OCI-LY1 (cell line): ENCODE measurements at regions not wholly inside any gene's neighbourhood (a gene's known extent, or its start where the extent isn't known, plus 50 kb on each side); places are given as distances from the start of the nearest gene placed in this dataset.

Source experiments
- H2AFZ ChIP-seq: fragments of 200-600 bp; sonication (generic), shearing (Covaris generic); 2 replicates; pipeline ENCODE4 v1.6.0; 2014; ENCODE audit warnings: antibody characterized with exemption, mild to moderate bottlenecking, low read length
- H3F3A ChIP-seq: fragments of 200-600 bp; sonication (generic), shearing (Covaris generic); 2 replicates; pipeline ENCODE4 v1.6.0; 2014; ENCODE audit warnings: mild to moderate bottlenecking, antibody characterized with exemption, low read length, moderate library complexity; ENCODE audit not compliant: insufficient read depth
- H3K27ac ChIP-seq: fragments of 200-600 bp; sonication (generic); 2 replicates; pipeline ENCODE4 v1.5.1; 2014; ENCODE audit warnings: low read length, mixed run types, mild to moderate bottlenecking, low read depth; ENCODE audit not compliant: poor library complexity, severe bottlenecking
- H3K27me3 ChIP-seq: fragments of 200-600 bp; sonication (generic); 2 replicates; pipeline ENCODE4 v1.6.0; 2014; ENCODE audit warnings: antibody characterized with exemption, mild to moderate bottlenecking, low read length, moderate library complexity; ENCODE audit not compliant: insufficient read depth
- H3K36me3 ChIP-seq: fragments of 200-600 bp; sonication (generic); 2 replicates; pipeline ENCODE4 v1.6.1; 2014; ENCODE audit warnings: mild to moderate bottlenecking, antibody characterized with exemption, low read length, moderate library complexity, mixed read lengths; ENCODE audit not compliant: insufficient read depth
- H3K4me1 ChIP-seq: fragments of 200-600 bp; sonication (generic); 2 replicates; pipeline ENCODE4 v1.5.1; 2014; ENCODE audit warnings: mild to moderate bottlenecking, low read length, moderate library complexity; ENCODE audit not compliant: insufficient read depth, severe bottlenecking
- H3K4me2 ChIP-seq: fragments of 200-600 bp; sonication (generic), shearing (Covaris generic); 2 replicates; pipeline ENCODE4 v1.6.1; 2014; ENCODE audit warnings: low read length
- H3K4me3 ChIP-seq: fragments of 200-600 bp; sonication (generic); 2 replicates; pipeline ENCODE4 v1.5.1; 2014; ENCODE audit warnings: low read length, low read depth, mild to moderate bottlenecking, mixed read lengths; ENCODE audit not compliant: poor library complexity, severe bottlenecking
- H3K79me2 ChIP-seq: fragments of 200-600 bp; shearing (Covaris generic); 2 replicates; pipeline ENCODE4 v1.6.1; 2016; ENCODE audit warnings: mixed run types, low read length, mixed read lengths; ENCODE audit not compliant: insufficient read depth
- H3K9ac ChIP-seq: fragments of 200-600 bp; sonication (generic), shearing (Covaris generic); 2 replicates; pipeline ENCODE4 v1.6.1; 2014; ENCODE audit warnings: mild to moderate bottlenecking, low read length, mixed read lengths
- H3K9me2 ChIP-seq: fragments of 200-600 bp; sonication (generic), shearing (Covaris generic); 2 replicates; pipeline ENCODE4 v1.6.1; 2014; ENCODE audit warnings: low read depth, mild to moderate bottlenecking, low read length, mixed read lengths
- H3K9me3 ChIP-seq: fragments of 200-600 bp; shearing (Covaris generic); 2 replicates; pipeline ENCODE4 v1.6.1; 2014; ENCODE audit warnings: low read length, mixed read lengths
- H4K20me1 ChIP-seq: fragments of 200-600 bp; sonication (generic), shearing (Covaris generic); 2 replicates; pipeline ENCODE4 v1.6.0; 2016; ENCODE audit warnings: mild to moderate bottlenecking, low read length; ENCODE audit not compliant: insufficient read depth
- CTCF ChIP-seq: fragments of 200-600 bp; sonication (generic), shearing (Covaris generic); IDR thresholded peaks from 2 replicates; pipeline ENCODE4 v1.5.1; 2017; ENCODE audit warnings: mild to moderate bottlenecking, antibody characterized with exemption, low read length, moderate library complexity, mixed read lengths
- EZH2 ChIP-seq: fragments of 200-600 bp; sonication (generic), shearing (Covaris generic); IDR thresholded peaks from 2 replicates; pipeline ENCODE4 v1.8.0; 2017; ENCODE audit warnings: borderline replicate concordance, mixed run types, mild to moderate bottlenecking, antibody characterized with exemption, low read length, moderate library complexity, mixed read lengths

- Histone ChIP-seq H2AFZ (no peak overlapping the region), H3K79me2 (no peaks in the 10 kb centered on the region), H3K27ac (no peak overlapping the region), H4K20me1 (no peaks in the 10 kb centered on the region), H3K27me3 (no peaks in the 10 kb centered on the region), H3K36me3 (no peaks in the 10 kb centered on the region; the same call in 1 of the 2 replicates), H3K4me2 (no peak overlapping the region), H3K4me3 (no peak overlapping the region), H3F3A (0 out of 2 replicates have a peak, but pooled peaks cover 3% of the 10 kb centered on the region), H3K9me3 (peaks cover 16% of the 10 kb centered on the region), H3K9ac (no peak overlapping the region), H3K4me1 (no peaks in the 10 kb centered on the region), H3K9me2 (no peaks in the 10 kb centered on the region)
- TF ChIP-seq EZH2 (no peak), CTCF (no peak)
These were observed 196.8 kb upstream of the RUNX1 start for GRCh38 chr21:35245879-35246278.

- Histone ChIP-seq H3K27ac (no peak overlapping the region), H3K9ac (no peak overlapping the region), H3K79me2 (no peaks in the 10 kb centered on the region), H3K27me3 (no peaks in the 10 kb centered on the region), H3F3A (0 out of 2 replicates have a peak, but pooled peaks cover 3% of the 10 kb centered on the region), H4K20me1 (no peaks in the 10 kb centered on the region), H3K36me3 (no peaks in the 10 kb centered on the region; the same call in 1 of the 2 replicates), H3K4me1 (peaks cover 10% of the 10 kb centered on the region), H2AFZ (no peak overlapping the region), H3K4me2 (no peak overlapping the region), H3K9me3 (peaks cover 7% of the 10 kb centered on the region), H3K9me2 (no peaks in the 10 kb centered on the region), H3K4me3 (no peak overlapping the region)
- no peak for TF ChIP-seq CTCF
- no peak for TF ChIP-seq EZH2
These were observed 195.4 kb upstream of the RUNX1 start for GRCh38 chr21:35244514-35244913.

GRCh38 chr21:35243171-35243570 is 194.1 kb upstream of the RUNX1 start:
- H3K27me3 ChIP-seq = no peaks in the 10 kb centered on the region
- no peak overlapping the region for H3K27ac ChIP-seq
- no peaks in the 10 kb centered on the region for H4K20me1 ChIP-seq
- H3K79me2 ChIP-seq = no peaks in the 10 kb centered on the region
- H3K9me2 ChIP-seq = no peaks in the 10 kb centered on the region
- no peaks in the 10 kb centered on the region for H3K36me3 ChIP-seq
- H3K9ac ChIP-seq = no peak overlapping the region
- H3K4me1 ChIP-seq = peaks cover 17% of the 10 kb centered on the region
- no peak overlapping the region for H3K4me3 ChIP-seq
- H2AFZ ChIP-seq = no peak overlapping the region
- no peak overlapping the region for H3K4me2 ChIP-seq
- 0 out of 2 replicates have a peak, but pooled peaks cover 2% of the 10 kb centered on the region for H3K9me3 ChIP-seq
- H3F3A ChIP-seq = 0 out of 2 replicates have a peak, but pooled peaks cover 3% of the 10 kb centered on the region
- TF ChIP-seq EZH2 (no peak), CTCF (no peak)
